Stimulated activated CD4-positive, alpha-beta T cell treated with anti-CD3 and anti-CD28 coated beads, Interleukin-1b, Interleukin-23, amount 100 ng/mL, for 24 hours (primary cell): ENCODE measurements at regions not wholly inside any gene's neighbourhood (a gene's known extent, or its start where the extent isn't known, plus 50 kb on each side); places are given as distances from the start of the nearest gene placed in this dataset.

Experiments used
- DNase-seq, 4 experiments: peaks; one replicate each; pipeline ENCODE4 v3.0.0-alpha.2; 2020; ENCODE audit warnings: low read depth in 4 of 4, low spot score in 1 of 4

DNA sequence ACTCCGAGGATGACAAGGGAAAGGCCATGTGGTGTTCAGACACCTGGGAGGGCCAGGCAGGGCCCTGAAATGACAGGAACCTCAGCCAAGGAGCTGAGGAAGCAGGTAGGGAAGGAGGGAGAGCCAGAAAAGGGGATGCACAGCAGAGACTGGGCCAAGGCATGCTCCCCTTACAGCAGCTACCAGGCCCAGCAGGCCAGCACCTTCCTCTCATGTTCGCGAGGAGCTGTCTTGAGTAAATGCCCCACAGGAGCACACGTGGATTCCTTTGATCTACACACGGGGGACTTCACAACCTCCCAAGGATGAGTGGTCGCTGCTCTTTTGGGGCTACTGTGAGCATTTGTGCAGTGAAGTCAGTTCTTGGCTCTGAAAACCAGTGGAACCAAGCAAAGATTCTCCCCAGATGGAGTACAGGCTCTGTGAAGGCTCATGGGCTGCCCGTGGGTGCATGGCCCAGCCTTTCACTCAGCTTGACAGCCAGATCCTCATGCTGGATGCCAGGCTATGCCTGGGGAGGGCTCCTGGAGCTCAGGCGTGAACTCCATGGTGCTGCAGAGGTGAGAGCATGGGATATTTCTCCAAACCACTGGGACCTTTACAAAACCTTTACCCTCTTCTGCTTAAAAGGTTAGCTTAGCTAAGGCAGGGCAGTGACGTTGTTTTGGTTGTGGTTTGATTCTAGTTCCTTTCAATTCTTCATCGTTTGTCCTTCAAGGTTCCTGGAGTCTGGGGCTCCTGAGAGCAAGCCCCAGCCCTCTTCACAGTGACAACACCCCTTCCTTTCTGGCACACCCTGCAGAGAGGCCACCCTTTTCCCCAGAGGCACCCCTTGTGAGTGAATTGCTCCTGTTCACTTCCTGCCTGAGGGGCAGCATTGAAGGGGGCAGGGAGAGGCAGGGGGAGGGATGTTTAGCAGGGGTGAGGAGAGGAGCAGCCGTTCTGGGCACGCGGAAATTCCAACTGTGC, 74.2 kb upstream of the ZPBP start:
- DNase-seq = no peak

DNA sequence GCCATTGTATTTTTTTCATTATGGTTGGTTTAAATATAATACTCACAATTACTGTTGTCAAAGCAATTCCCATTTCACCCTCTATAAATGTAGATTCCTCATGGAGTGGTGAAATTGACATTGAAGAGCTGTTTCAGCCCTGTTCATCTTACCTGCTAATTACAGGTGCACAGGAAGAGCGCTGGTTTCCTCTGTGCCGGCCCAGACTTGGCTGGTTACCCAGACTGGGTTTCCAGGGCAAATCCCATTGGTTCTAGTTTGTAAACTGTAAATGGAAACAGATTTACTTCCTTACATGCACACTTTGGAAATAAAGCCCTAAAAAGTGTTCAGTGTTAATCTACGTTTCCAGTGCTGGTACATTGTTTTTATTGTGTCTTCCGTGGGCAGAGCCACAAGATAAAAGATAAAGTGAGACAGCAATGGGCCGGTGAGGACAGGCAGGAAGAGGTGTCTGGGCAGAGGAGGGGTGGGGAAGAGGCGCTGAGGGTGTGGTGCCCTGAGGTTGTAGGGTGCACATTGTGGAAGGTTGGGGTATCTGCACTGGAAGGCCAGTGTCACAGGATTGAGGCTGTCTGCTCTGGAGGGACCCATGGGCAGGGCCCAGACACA, 71.6 kb upstream of the ZPBP start:
- DNase-seq = no peak

DNA sequence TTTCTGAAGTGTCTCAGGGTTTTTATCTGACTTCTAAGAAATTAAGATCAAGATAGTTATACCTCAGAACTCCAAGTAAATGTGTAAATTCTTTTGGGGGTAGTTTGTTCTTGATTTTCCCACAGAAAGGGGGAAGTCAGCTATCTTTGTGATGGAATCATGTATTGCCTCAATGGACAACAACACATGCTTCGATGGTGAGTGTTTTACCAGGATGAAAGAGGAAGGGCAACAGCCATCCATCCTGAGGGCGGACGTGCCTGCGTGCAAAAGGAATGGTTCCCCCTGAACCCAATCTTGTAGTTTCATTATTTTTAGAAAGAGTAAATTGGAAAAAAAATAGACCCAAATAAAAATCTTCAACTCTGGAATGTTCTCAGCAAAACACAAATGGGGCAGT, 67.2 kb upstream of the ZPBP start:
- no peak for DNase-seq

DNA sequence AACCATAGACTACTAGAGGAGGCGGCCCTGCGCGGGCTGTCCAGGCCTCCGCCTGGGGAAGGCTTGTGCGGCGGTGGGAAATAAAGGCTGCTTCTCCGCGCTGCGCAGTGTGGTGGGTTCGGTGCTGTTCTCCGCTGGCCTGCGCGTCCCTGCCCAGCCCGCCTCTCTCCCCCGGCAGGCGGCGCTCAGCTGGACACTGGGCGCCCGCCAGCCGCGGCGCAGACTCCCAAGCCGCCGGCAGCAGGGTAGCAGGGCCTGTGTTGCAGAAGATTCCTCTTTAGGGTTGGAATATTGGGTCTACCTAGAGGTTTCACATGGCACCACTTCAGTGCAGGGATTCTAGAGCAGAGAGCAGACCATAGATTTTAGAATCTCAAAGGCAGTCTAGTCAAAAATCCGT, 66.1 kb upstream of the ZPBP start:
- DNase-seq = no peak

DNA sequence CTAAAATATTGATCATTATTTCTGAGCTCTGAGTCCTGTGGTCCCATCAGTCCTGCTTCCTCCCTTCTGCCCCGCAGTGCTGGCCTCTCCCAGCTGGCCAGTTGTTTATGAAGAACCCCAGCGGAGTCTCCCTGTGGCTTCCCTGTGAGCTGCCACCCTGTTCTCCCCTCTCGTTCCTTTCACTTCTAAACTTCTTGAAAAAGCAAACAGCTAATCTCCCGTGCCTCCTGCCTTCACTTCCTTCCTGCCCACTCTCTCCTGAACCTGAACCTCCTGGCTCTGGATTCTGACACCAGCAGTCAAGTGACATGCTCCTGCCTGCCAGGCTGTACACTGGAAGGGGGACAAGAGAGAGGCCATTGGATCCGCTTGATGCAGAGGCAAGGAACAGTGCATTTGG, 63.7 kb upstream of the ZPBP start:
- no peak for DNase-seq

DNA sequence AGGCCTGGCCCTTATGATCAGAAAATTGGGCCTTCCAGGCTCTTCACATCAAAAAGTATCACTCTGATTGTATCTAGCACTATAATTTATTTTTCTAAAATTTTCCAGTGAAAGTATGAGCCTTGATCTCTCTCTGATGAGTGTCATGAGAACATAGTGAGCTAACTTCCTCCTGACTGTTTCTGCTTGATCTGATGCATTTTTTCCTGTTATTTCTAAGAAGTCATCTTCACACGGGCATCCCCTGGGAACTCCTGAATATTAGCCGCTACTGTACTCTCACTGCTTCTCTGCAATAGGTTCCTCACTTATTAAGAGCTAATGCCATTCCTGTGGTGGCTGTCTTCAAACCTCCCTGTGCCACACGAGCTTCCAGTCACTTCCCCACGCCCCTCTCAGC, 63.1 kb upstream of the ZPBP start:
- no peak for DNase-seq

DNA sequence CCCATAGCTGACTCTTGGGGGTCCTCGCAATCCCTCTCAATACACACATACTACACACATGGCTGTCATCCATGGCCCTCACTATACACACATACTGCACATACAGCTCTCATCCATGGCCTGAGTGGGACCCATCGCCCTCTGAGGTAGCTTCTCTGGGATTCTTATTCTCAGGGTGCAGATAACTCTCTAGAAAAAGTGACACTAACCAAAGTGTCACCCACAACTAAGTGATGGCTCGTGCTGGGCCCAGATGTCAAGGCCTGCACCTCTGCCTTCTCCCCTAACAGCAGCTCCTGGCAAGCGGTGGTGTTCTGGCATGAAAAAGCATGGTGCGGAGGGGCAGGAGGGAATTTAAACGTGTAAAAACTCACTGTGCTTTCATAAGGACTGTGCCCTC, 62.7 kb upstream of the ZPBP start:
- no peak for DNase-seq

DNA sequence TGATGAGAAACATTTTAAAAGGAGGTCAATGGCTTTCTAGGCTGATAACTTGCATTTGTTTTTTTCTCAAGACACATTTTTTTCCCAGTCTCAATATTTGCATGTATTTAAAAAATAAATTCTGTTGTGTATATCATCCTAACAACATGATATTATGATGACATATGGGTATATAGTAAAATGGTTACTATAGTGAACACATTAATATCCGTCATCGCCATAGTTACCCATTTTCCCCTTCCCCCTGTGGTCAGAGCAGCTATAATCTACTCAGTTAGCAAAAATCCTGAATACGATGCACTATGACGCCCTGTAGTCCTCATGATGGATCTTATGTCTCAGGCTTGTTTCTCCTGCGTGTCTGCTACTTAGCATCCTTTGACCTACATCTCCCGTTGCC, 60.9 kb upstream of the ZPBP start:
- DNase-seq = no peak

DNA sequence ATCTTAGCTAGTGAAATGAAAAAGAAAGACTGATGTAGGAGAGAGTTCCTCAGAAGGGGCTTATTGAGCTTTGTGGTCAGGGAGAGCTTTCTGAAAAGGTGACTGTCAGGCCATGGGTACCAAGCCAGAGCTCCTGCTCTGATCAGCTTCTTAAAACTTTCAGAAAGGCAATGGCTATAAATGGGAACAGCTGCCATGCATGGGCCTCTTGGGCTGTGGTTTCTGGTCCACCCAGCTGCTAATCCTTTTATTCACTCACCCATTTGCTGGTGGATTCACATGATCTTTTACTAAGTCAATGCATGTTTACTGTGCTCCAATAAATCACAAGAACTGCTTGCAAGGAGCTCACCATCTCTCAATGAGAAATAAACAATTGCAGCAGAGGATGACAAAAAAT, 60.1 kb upstream of the ZPBP start:
- no peak for DNase-seq

DNA sequence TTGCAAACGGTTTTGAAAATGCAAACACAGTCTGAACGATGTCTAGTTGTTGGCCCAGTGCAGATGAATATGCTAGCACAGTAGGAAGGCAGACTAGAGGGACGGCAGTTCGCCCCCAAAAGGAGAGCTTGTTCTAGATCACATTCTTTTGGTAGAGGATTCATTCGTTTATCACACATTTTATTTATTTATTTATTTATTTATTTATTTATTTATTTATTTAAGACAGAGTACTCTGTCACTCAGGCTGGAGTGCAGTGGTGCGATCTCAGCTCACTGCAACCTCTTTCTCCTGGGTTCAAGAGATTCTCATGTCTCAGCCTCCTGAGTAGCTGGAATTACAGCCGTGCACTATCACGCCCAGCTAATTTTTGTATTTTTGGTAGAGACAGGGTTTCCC, 59.4 kb upstream of the ZPBP start:
- DNase-seq = no peak

DNA sequence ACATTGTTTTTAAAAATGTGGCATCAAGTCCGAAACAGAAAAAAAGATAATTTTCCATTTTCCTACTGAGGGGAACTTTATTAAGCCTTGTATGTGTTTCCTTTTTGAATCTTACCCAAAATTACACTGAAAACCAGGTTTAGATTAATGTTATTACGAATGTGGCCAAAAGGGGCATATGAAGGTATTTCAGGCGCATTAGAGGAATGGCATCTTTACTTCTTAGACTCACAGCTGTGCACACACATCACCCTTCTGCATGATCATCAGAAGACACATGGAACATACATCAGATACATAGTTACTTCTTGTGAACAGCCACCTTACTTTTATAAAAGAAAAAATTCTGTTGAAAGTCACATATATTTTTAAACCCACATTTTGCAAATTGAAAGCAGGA, 58.6 kb upstream of the ZPBP start:
- no peak for DNase-seq

DNA sequence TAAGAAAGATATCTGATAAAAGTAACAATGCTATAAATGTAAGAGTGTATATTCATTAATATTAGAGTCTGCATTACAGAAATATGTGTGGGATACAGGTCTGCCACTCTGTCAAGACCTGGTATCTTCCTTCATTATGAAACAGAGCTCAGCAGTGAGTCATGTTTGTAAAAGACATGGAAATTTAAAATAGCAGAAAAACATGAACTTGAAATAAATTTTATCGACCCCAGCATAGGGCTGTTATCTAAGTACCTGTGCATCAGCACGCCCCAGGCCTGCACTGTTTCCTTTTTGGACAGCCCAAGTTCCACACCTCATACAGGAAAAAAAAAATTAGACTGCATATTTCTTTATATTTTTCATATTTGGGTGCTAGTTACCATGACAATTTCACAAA, 58.0 kb upstream of the ZPBP start:
- no peak for DNase-seq

DNA sequence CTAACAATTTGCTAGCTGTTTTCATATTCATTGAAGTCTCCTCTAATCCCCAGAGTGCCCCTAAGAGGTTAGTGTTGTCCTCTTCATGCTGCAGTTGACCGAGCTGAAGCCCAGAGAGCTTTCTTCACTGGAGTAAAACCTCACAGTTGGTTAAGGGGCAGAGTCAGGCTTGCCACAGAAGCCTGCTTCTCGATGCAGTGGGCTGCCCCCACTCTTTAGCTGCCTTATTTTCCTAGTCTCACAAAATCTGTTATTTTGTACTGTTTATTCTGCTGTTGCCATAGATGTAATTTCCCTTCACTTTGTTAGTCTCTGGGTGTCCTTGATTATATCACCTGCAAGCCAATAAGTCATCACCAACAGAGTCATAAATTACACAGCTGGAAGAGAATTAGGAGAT, 56.3 kb upstream of the ZPBP start:
- DNase-seq = no peak

DNA sequence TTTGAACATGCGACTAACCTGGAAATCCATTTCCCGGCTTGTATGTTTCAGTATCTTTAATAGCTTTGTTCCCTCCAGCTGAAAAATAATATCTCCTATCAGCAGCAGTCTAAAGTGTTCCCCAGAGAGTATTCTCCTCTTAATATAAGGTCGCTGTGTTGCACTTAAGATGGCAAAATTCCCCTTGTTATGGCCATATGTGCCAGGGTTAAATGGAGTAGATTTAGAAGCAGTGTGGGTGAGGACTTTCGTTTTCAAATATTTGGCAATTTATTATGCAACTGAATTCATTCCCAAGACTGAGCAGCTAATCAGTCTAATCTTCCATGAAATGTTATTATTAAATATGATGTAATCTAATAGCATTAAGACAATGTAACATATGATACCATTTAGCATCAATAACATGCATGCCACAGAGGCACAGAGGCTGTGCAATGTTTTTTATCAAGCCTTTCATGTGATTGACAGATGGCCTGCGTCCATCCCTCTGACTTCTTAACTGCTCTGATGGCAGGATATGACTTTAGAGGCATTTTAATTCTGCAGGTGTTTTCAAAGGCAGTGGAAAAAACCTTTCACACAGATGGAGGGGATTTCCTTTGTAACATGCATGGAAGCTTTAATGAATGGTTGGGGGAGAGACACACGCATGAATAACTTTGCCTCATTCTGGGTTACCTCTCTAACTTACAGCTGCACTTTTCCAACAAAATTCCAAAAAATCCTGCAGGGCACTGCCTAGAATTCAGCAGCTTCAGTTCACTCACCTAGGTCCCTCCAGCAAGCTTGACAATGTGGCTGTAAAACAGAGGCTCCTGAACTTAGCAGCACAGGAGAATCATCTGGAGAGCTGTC, 55.1 kb upstream of the ZPBP start:
- no peak for DNase-seq

DNA sequence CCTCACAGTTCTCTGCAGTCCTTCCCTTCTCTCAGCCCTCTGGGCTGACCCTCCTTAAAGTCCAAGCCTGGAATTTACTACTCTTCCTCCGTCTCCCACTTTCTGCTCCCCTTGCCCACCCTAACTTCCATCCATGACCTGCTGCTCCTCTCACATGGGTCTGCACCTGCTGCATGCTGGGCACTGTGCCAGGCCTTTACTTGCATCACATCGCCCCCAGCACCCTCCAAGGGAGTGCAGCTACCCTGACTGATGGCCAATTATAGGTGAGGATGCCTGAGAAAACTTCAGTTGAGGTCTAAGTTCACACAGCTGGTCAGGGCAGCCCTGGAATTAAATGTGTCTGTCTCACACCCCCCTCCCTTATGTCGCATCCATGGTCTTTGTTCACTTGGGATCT, 53.6 kb upstream of the ZPBP start:
- DNase-seq = no peak

DNA sequence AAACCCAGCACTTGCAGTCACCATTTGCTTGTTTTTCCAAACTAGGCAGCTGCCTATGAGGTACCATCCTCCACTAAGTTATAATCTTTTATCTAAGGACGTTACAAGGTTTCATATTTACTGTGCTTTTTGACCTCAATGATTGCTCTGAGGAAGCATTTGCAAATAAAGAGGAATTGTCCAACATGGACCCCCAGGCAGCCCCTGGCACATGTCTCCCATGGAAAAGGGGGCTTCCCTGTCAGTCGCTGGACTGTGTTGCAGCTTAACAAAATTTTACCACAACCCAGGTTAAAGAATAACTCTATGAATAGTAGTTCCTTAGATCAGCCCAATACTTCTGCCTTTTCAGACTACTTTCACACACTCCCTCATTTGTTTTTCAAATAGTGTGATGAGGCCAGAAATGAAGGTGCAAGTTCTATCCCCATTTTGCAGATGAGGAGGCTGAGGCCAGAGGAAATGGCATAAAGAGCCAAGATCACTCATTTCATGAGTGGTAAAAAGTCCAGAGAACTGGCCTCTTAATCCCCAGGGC, 52.8 kb upstream of the ZPBP start:
- no peak for DNase-seq

DNA sequence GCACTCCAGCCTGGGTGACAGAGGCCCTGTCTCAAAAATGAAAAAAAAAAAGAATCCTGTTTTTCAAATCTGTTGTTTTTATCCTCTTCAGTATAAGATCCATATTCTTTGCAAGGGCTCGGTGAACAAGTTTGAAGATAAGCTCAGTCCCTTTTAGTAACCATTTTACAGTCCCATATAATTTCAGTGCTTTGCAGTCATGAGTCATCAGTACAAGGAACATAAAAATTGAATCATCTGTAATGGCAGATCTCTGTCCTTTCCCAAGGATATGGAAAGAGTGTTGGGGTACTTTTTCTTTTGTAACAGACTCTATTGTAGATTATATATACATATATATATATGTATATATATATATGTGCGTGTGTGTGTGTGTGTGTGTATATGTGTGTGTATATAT, 52.2 kb upstream of the ZPBP start:
- DNase-seq = no peak
